T-helper 2 cell treated with Interferon-gamma antibody and Interleukin-4, amounts not matched to agents 5 μg/mL and 100 μg/mL, for 36 hours (primary cell): ENCODE measurements at regions not wholly inside any gene's neighbourhood (a gene's known extent, or its start where the extent isn't known, plus 50 kb on each side); places are given as distances from the start of the nearest gene placed in this dataset.
"Not testable (repeated sequence)": the region's sequence is repeated elsewhere in the genome, so short reads cannot be mapped to it uniquely, and the experiment has no call there.

ENCODE experiments used
- DNase-seq: peaks from one replicate; pipeline ENCODE4 v3.0.0; 2021; ENCODE audit warnings: low spot score
- H3K27ac Mint-ChIP-seq: one replicate; pipeline ENCODE4 v1.8.0; 2021; ENCODE audit warnings: mild to moderate bottlenecking, mixed read lengths
- H3K27me3 Mint-ChIP-seq: one replicate; pipeline ENCODE4 v1.8.0; 2021; ENCODE audit warnings: low read depth, mixed read lengths
- H3K36me3 Mint-ChIP-seq: one replicate; pipeline ENCODE4 v1.8.0; 2021; ENCODE audit warnings: low read depth, mixed read lengths
- H3K4me1 Mint-ChIP-seq: one replicate; pipeline ENCODE4 v1.8.0; 2021; ENCODE audit warnings: low read depth, mixed read lengths
- H3K4me3 Mint-ChIP-seq: one replicate; pipeline ENCODE4 v1.8.0; 2022; ENCODE audit warnings: mild to moderate bottlenecking, moderate library complexity, mixed read lengths
- H3K9me3 Mint-ChIP-seq: one replicate; pipeline ENCODE4 v1.8.0; 2021; ENCODE audit warnings: mixed read lengths

DNA sequence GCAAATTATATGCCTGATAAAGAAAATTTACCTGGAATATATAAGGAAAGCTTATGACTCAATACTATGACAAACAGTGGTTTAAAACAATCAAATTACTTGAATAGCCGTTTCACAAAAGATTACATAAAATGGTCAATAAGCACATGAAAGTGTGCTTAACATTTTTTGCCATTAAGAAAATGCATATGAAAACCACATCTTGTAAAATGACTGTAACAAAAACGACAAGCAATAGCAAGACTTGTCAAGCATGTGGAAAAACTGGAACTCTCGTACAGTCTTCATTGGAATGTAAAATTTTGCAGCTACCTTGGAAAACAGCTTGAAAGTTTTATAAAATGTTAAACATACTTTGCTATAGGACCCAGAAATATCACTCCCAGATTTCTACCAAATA, 1110.3 kb downstream of the NAALADL2 start:
- no peak overlapping the region for H3K4me3 Mint-ChIP-seq

DNA sequence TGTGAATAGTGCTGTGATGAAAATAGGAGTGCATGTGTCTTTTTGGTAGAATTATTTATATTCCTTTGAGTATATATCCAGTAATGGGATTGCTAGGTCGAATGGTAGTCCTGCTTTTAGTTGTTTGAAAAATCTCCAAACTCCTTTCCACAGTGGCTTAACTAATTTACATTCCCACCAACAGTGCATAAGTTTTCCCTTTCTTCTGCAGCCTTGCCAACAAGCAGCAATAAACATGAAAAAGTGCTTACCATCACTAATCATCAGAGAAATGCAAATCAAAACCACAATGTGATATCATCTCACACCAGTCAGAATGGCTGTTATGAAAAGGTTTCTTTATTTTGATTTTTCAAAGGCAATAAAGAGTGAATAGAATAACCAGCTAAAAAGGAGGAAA, 1105.9 kb downstream of the NAALADL2 start:
- H3K27me3 Mint-ChIP-seq = no peaks in the 10 kb centered on the region
- no peak overlapping the region for H3K27ac Mint-ChIP-seq
- H3K36me3 Mint-ChIP-seq = no peaks in the 10 kb centered on the region
- peaks cover 39% of the 10 kb centered on the region for H3K9me3 Mint-ChIP-seq
- no peak overlapping the region for H3K4me3 Mint-ChIP-seq
- DNase-seq = no peak
- no peaks in the 10 kb centered on the region for H3K4me1 Mint-ChIP-seq

More for the DNA sequence above, 1110.3 kb downstream of the NAALADL2 start:
- Mint-ChIP-seq H3K27me3 (no peaks in the 10 kb centered on the region), H3K27ac (no peak overlapping the region), H3K36me3 (no peaks in the 10 kb centered on the region), H3K4me1 (no peaks in the 10 kb centered on the region), H3K9me3 (peaks cover 39% of the 10 kb centered on the region)
- no peak for DNase-seq

GRCh38 chr3:175957427-175957826, 1098.3 kb downstream of the NAALADL2 start:
- peaks cover 22% of the 10 kb centered on the region for H3K9me3 Mint-ChIP-seq
- no peaks in the 10 kb centered on the region for H3K36me3 Mint-ChIP-seq
- no peak for DNase-seq
- no peak overlapping the region for H3K4me3 Mint-ChIP-seq
- no peaks in the 10 kb centered on the region for H3K4me1 Mint-ChIP-seq
- H3K27me3 Mint-ChIP-seq = no peaks in the 10 kb centered on the region
- no peak overlapping the region for H3K27ac Mint-ChIP-seq

DNA sequence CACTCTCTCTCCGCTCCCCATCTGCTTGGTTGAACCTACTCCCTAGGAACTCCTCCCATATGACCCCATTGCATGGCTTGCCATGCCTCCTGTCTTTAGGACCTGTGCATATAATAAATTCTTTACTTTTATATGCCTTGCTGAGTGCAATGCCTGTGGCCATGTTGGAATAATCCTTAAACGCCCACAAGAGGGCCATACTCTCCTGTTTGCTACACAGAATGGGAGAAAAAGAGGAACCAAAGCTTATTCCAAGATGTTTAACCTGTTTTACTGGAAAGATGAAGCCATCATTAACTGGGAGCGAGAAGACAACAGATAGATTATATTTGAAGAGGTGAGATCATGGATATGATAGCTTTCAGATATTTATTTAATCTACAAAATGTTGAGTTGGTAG, 1097.8 kb downstream of the NAALADL2 start:
- DNase-seq = no peak
- Mint-ChIP-seq H3K27ac (no peak overlapping the region), H3K4me1 (no peaks in the 10 kb centered on the region), H3K27me3 (no peaks in the 10 kb centered on the region), H3K36me3 (no peaks in the 10 kb centered on the region), H3K9me3 (peaks cover 22% of the 10 kb centered on the region), H3K4me3 (no peak overlapping the region)

DNA sequence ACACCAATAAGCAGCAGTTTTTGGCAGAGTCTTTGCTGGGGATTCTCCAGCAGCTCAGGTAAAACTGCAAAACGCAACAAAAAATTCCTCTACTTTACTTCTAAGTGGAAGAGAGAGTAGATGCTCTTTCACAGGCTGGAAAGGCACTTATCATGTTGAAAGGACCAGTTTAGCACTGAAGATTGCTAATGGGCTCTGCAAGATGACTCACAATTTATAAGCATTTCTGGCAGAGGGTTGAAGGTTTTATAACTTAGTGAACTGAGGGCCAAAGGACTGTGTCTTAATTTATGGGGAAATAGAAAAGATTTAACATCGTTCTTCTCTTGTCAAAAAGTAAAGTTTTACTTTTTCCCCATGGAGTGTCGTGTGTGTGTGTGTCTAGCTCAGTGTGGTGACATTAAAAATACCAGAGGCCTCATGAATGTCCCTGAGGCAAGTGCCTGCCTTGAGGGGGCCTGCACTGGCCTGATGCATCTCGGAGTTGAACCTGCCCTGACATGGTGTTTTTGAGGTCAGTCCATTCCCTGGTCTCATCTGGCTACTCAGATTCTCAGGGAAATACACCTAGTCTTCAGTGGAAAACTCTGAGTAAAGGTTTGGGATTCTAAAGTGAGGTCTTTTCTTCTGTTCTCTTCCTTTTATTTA, 1092.0 kb downstream of the NAALADL2 start:
- Mint-ChIP-seq H3K27ac (no peak overlapping the region), H3K36me3 (no peaks in the 10 kb centered on the region), H3K9me3 (peaks cover 19% of the 10 kb centered on the region), H3K4me3 (no peak overlapping the region), H3K4me1 (no peaks in the 10 kb centered on the region), H3K27me3 (no peaks in the 10 kb centered on the region)
- no peak for DNase-seq

GRCh38 chr3:175948041-175948440, 1088.9 kb downstream of the NAALADL2 start:
- Mint-ChIP-seq H3K36me3 (no peaks in the 10 kb centered on the region), H3K9me3 (peaks cover 33% of the 10 kb centered on the region), H3K27me3 (no peaks in the 10 kb centered on the region), H3K27ac (no peak overlapping the region), H3K4me3 (no peak overlapping the region), H3K4me1 (no peaks in the 10 kb centered on the region)
- no peak for DNase-seq

GRCh38 chr3:175941352-175941751, 1082.2 kb downstream of the NAALADL2 start:
- Mint-ChIP-seq H3K36me3 (no peaks in the 10 kb centered on the region), H3K4me1 (no peaks in the 10 kb centered on the region), H3K27ac (no peak overlapping the region), H3K4me3 (no peak overlapping the region), H3K27me3 (no peaks in the 10 kb centered on the region), H3K9me3 (peaks cover 49% of the 10 kb centered on the region)
- no peak for DNase-seq

DNA sequence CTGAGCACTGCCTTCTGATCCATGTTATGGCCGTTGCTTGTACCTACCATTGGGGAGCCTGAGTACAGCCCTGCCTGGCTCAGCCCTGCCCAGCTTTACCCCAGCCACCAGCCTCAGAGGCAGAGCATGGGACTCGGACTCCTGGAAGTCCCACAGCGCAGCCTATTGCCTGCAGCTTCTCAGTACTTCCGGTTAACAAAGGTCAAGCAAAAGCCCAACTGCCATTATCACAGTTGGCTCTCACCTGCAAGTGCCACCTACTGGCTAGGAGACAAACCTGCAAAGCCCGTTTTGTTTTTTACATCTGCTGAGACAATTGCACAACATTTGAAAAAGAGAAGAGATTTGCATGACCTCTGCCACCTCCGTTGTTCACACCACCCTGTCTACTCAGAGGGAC, 1081.7 kb downstream of the NAALADL2 start:
- no peak overlapping the region for H3K27ac Mint-ChIP-seq
- no peaks in the 10 kb centered on the region for H3K27me3 Mint-ChIP-seq
- H3K4me1 Mint-ChIP-seq = no peaks in the 10 kb centered on the region

GRCh38 chr3:175940243-175940642, 1081.1 kb downstream of the NAALADL2 start:
- Mint-ChIP-seq H3K36me3 (no peaks in the 10 kb centered on the region), H3K9me3 (peaks cover 47% of the 10 kb centered on the region), H3K4me3 (no peak overlapping the region), H3K27me3 (no peaks in the 10 kb centered on the region), H3K27ac (no peak overlapping the region), H3K4me1 (no peaks in the 10 kb centered on the region)
- no peak for DNase-seq

More for the DNA sequence above, 1081.7 kb downstream of the NAALADL2 start:
- H3K4me3 Mint-ChIP-seq = no peak overlapping the region
- H3K9me3 Mint-ChIP-seq = peaks cover 45% of the 10 kb centered on the region
- DNase-seq = no peak
- no peaks in the 10 kb centered on the region for H3K36me3 Mint-ChIP-seq

DNA sequence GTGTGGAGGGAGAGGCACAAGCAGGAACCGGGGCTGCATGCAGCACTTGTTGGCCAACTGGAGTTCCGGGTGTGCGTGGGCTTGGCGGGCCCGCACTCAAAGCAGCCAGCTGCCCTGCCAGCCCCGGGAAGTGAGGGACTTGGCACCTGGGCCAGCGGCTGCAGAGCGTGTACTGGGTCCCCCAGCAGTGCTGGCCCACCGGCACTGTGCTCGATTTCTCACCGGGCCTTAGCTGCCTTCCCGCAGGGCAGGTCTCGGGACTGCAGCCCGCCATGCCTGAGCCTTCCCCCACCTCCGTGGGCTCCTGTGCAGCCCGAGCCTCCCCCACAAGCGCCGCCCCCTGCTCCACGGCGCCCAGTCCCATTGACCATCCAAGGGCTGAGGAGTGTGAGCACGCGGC, 1078.2 kb downstream of the NAALADL2 start:
- peaks cover 47% of the 10 kb centered on the region for H3K9me3 Mint-ChIP-seq
- H3K36me3 Mint-ChIP-seq, H3K27ac Mint-ChIP-seq: not testable (repeated sequence)

GRCh38 chr3:175932586-175932985, 1073.5 kb downstream of the NAALADL2 start:
- H3K4me3 Mint-ChIP-seq = no peak overlapping the region
- H3K36me3 Mint-ChIP-seq = no peaks in the 10 kb centered on the region
- no peak for DNase-seq
- peaks cover 34% of the 10 kb centered on the region for H3K9me3 Mint-ChIP-seq
- no peaks in the 10 kb centered on the region for H3K27me3 Mint-ChIP-seq
- no peaks in the 10 kb centered on the region for H3K4me1 Mint-ChIP-seq
- H3K27ac Mint-ChIP-seq = no peak overlapping the region

More for the DNA sequence above, 1078.2 kb downstream of the NAALADL2 start:
- H3K4me1 Mint-ChIP-seq, DNase-seq, H3K27me3 Mint-ChIP-seq, H3K4me3 Mint-ChIP-seq: not testable (repeated sequence)

DNA sequence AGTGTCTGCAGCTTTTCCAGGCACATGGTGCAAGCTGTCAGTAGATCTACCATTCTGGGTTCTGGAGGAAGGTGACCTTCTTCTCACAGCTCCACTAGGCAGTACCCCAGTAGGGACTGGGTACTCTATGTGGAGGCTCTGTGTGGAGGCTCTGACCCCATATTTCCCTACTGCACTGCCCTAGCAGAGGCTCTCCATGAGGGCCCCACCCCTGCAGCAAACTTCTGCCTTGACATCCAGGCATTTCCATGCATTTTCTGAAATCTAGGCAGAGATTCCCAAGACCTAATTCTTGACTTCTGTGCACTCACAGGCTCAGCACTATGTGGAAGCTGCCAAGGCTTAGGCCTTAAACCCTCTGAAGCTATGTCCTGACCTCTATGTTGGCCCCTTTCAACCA, 1060.0 kb downstream of the NAALADL2 start:
- H3K27me3 Mint-ChIP-seq = no peaks in the 10 kb centered on the region
- H3K9me3 Mint-ChIP-seq = peaks cover 21% of the 10 kb centered on the region
- no peak for DNase-seq
- no peak overlapping the region for H3K4me3 Mint-ChIP-seq
- no peak overlapping the region for H3K27ac Mint-ChIP-seq
- no peaks in the 10 kb centered on the region for H3K4me1 Mint-ChIP-seq
- no peaks in the 10 kb centered on the region for H3K36me3 Mint-ChIP-seq

- Mint-ChIP-seq H3K27me3 (no peaks in the 10 kb centered on the region), H3K4me1 (no peaks in the 10 kb centered on the region), H3K36me3 (no peaks in the 10 kb centered on the region), H3K9me3 (peaks cover 18% of the 10 kb centered on the region), H3K4me3 (no peak overlapping the region), H3K27ac (no peak overlapping the region)
- DNase-seq = no peak
Measured at GRCh38 chr3:175916191-175916934, 1057.2 kb downstream of the NAALADL2 start.

GRCh38 chr3:175914785-175915184, 1055.7 kb downstream of the NAALADL2 start:
- no peak overlapping the region for H3K27ac Mint-ChIP-seq
- H3K27me3 Mint-ChIP-seq = no peaks in the 10 kb centered on the region
- no peaks in the 10 kb centered on the region for H3K4me1 Mint-ChIP-seq
- no peak overlapping the region for H3K4me3 Mint-ChIP-seq
- H3K9me3 Mint-ChIP-seq = peaks cover 16% of the 10 kb centered on the region
- no peak for DNase-seq
- H3K36me3 Mint-ChIP-seq = no peaks in the 10 kb centered on the region
